ENCODE measurements at regions not wholly inside any gene's neighbourhood (a gene's known extent, or its start where the extent isn't known, plus 50 kb on each side); places are given as distances from the start of the nearest gene placed in this dataset.
"Not testable (repeated sequence)": the region's sequence is repeated elsewhere in the genome, so short reads cannot be mapped to it uniquely, and the experiment has no call there.

DNA sequence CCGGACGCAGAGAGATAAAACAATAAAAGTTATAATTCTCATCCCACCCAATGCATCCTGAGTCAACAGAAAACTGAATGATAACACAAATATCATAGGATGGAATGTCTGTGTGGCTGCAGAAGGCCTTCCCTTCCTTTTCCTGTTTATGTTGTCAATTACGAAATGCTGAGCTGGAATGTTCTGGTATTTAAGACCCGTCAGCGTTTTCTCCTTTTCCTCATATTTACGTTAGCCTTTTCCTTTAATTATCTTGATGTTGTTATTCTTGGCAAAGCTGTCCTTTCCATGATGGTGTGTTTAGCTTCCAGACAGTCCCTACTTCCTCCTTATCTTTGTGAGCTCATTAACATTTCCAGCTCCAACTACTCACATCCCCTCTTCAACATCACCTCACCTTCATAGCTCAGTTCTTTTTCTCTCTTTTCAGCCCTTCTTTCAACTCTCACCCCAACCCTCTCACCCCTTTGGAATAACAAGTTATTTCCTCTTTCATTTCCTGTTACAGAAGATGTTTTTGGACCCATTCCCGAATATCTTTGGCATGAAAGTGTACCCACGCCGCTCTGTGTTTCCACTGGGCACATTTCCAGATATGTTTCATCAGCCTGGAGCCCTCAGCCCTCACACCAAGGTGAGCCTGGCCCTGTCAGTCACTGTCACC, 221.6 kb downstream of the NR2F1-AS1 start:
- DNase-seq: peak; percentile 51

- no peak for DNase-seq
Measured at GRCh38 chr5:93358176-93358575, 222.8 kb downstream of the NR2F1-AS1 start.

GRCh38 chr5:93357686-93358085, 223.3 kb downstream of the NR2F1-AS1 start:
- DNase-seq: no peak

DNA sequence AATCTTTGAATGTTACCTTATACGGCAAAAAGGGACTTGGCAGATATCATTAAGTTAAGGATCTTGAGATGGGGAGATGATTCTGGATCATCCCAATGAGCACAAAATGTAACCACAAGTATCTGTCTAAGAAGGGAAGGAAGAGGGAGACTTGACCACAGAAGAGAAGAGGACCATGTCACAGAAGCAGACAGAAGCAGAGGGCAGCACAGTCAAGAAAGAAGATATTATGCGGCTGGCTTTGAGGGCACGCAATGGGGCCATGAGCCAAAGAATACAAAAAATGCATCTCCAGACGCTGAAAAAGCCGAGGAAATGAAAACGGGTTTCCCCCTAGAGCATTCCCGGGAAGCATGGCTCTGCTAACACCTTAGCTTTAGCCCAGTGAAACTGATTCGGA, 225.3 kb downstream of the NR2F1-AS1 start:
- DNase-seq: no peak

- DNase-seq: no peak
Measured at GRCh38 chr5:93352186-93352585, 228.8 kb downstream of the NR2F1-AS1 start.

GRCh38 chr5:93349613-93350012, 231.4 kb downstream of the NR2F1-AS1 start:
- no peak for DNase-seq

DNA sequence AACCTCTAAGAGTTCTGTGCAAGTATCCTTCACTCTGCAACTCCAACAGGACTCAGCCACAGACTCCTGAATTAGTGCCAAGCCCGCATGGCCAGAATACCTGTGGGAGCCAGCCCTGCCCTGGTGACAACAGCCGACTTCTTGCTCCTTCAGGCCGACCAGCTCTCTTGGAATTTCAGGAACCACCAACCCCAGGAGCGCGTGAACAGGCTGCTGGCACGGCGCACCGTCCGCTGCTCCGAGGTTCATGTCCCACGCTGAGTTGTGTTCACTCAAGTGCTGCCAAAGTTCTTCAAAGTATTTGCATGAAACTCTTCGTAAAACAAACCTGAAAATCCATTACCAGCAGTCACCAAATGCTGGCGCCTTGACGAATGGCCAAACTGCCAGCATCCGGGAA, 232.8 kb downstream of the NR2F1-AS1 start:
- DNase-seq: no peak

- not testable (repeated sequence) for DNase-seq
Measured at GRCh38 chr5:93346850-93347249, 234.2 kb downstream of the NR2F1-AS1 start.

- no peak for DNase-seq
Measured at GRCh38 chr5:93346301-93346700, 234.7 kb downstream of the NR2F1-AS1 start.

GRCh38 chr5:93343570-93343969, 237.4 kb downstream of the NR2F1-AS1 start:
- no peak for DNase-seq

GRCh38 chr5:93342563-93343061, 238.4 kb downstream of the NR2F1-AS1 start:
- no peak for DNase-seq

GRCh38 chr5:93340881-93341280, 240.1 kb downstream of the NR2F1-AS1 start:
- DNase-seq: no peak

- no peak for DNase-seq
Measured at GRCh38 chr5:93337138-93337537, 243.9 kb downstream of the NR2F1-AS1 start.

DNA sequence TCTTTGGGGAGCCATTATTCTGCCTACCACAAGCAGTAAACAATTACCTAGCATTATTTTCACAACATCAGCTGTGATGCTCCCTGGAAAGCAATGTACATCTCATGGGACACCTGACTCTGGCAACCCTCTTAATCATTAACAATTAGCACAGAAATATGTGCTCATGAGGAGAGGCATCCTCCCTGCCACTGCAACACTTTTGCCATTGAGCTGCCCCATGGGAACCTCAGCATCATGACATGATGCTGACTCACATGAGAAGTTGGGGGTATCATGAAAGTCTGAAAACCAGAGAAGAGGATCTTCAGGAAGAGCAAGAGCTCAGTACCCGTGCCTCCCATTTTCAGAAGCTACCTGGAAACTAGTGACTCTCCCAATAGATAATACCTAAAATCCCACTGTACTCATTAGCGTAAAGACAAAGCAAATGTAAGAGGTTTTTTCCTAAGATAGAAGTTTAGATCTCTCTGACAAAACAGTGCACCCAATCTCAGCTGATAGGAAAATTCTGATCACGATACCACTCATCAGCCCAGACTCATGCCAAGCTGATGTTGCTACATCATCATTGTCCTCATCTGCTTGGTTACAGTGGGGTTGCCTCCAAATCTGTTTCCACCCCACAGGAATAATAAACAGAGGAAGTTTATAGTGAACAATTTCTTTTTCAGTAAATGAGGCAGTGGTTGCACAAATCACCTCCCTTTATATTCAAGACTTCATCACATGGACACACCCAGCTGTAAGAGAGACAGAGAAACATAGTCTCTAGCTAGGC, 244.5 kb downstream of the NR2F1-AS1 start:
- no peak for DNase-seq

GRCh38 chr5:93331863-93332262, 249.2 kb downstream of the NR2F1-AS1 start:
- DNase-seq: no peak

- no peak for DNase-seq
Measured at GRCh38 chr5:93331241-93331640, 249.8 kb downstream of the NR2F1-AS1 start.

DNA sequence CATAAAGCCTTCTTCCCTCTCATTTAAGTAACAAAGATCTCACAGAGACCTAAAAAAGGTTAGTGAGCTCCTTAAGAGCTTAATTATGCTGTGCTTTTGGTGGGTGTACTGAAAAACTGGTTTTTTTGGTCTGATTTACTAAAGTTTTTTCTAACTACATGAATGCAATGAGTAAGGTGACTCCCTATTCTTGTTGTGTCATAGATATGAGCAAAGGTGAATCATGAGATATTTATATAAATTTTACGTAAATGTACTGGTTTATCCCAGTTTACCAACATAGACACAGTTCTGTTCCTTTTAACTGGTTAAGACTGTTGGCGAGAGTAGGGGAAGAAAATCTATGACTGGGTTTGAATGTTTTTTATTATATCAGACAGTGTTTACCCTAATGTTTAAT, 250.5 kb downstream of the NR2F1-AS1 start:
- DNase-seq: no peak

DNA sequence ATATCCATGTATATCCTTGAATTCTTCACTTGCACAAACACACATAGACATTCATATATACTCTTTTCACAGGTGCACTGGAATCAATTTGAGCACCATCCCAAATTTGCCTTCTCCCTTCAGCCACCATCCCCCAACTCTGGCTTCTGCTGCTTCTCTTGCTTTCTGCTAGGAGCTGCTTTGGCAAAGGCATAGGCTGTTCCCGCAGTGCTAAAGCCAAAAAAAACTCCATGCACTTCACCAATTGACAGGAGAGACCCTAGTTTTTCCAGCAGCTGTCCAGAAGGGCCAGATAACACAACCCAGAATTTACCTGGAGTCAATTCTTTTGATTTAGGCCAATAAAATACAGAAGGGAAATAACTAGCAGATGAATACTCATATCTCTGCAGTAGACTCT, 251.3 kb downstream of the NR2F1-AS1 start:
- DNase-seq: no peak

DNA sequence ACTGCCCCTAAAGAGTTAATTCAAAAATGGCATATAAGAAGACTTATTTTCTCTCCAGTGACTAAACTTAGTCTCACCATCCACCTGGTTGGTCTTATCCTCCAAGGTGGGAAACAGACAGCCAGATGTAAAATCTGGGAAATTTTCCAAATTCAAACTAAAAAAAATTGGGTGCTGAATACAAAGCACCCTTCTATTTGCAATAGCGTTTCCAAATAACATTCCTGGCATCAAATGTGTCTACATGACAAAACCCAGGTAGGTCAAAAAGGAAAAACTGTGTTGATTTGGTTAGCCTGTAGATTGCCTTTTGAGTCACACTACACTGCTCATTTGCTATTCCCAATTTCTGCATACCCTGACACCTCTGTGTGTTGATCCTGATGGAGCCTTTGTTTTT, 252.2 kb downstream of the NR2F1-AS1 start:
- DNase-seq: no peak

DNA sequence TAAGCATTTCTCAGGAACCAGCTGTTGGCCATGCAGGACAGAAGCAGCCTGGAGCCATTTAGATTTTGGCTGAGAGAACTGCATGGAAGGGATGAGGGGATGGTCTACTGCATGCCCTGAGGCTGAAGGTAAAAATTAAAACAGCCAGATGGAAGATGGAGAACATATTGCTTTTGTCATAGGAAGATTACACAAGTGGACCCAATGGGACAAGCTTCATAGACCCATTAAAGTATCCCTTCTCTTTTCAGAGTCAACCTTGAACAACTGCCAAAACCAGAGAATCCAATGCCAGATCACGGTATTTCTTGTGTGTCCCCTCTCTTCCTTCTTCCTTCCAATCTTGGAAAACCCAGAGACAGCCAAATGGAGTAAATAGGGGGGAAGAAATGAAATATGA, 253.4 kb downstream of the NR2F1-AS1 start:
- no peak for DNase-seq

- DNase-seq: no peak
Measured at GRCh38 chr5:93325946-93326345, 255.1 kb downstream of the NR2F1-AS1 start.

DNA sequence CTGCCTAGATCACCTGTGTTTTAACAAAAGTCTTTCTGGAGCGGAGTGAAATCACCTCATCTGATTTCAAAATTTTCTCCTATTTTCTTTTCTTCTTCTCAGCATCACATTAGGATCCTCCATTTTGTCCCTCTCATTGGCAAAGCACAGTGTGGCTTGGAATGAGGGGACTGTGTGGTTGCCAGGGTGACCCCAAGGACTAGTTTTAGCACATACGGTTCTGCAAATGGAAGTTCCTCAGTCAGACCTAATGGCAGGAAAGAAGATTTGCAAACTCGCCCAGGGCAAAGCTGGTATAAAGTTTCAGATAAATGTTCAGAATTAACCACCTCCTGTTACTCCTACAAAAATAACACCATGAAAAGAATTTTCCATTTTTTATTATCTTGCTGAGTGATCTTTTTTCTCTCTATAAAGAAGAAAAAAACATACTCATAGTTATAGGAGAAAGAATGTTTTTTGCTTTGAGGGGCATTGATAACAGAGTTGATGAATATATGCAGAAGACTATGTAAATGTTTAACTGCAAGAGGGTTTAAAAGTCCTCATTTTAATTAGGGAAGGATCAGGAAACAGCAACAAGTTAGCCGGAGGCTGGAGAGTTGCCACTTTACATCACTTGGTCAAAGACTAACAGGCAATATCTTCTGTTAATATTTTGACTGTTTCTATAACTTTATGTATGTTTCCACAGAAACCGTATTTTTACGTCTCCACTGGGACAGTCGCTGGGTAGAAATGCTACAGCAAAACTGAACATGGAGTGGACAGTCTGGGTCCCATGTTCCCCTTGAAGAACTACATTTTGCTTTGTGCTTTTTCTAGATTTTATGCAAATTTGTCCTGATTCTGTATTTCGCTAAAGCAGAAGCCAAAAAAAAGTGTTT, 257.8 kb downstream of the NR2F1-AS1 start:
- DNase-seq: no peak

- no peak for DNase-seq
Measured at GRCh38 chr5:93320920-93321445, 260.0 kb downstream of the NR2F1-AS1 start.

Data from eye (tissue), 1 donor.